Femur (tissue), 1 donor: ENCODE measurements at regions not wholly inside any gene's neighbourhood (a gene's known extent, or its start where the extent isn't known, plus 50 kb on each side); places are given as distances from the start of the nearest gene placed in this dataset.

Source experiments
- DNase-seq: peaks from one replicate; pipeline ENCODE4 v3.0.0-alpha.2; 2017

DNA sequence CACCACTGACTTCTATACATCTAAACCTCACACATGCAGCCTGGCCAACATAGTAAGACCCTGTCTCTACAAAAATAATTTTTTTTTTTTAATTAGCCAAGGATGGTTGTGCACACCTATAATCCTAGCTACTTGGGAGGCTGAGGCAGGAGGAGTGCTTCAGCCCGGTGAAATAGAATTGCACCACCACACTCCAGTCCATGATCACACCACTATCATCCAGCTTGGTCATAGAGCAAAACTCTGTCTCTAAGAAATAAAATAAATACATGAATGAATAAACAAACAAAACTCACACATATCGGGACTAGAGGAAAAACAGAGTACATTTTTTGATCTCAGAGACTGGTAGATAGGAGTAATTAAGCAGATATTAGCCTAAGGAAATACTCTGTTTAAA is 66.6 kb upstream of the PDE5A start:
- DNase-seq = no peak

DNA sequence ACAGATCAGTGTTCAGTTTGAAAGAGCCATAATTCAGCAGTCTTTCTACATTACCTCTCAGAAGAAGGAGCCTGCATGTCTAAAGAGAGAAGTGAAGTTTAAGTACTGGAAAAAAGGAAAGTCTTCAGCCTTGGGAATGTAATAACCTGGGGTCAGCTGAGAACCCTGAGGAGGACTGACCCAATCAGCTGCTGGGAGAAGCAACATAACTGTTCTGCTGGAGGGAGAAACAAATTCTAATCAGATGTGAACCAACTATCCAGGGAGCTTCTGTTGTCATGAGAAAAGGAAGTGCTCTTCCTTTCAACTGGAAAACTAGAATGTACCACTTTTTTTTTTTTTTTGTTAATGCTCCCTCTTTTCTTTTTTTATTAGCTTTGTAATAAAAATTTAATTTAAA is 64.5 kb upstream of the PDE5A start:
- DNase-seq = no peak

DNA sequence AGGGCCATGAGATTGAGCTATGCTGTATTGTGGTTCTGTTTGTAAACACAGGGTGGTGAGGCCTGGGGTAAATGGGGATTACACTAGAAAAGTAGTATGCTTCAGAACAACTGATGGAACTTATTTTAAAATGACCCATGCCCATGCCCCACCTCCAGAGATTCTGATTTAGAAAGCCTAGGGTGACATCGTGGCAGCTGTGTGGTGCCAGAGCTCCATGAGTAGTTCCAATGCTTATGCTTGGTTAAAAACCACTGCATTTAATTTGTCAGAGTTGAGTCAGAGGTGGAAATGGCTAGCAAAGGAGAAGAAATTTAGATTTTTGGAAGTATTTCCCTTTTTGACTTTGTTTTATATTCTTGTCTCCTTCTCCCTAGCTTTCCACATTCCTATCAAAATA is 63.4 kb upstream of the PDE5A start:
- no peak for DNase-seq

DNA sequence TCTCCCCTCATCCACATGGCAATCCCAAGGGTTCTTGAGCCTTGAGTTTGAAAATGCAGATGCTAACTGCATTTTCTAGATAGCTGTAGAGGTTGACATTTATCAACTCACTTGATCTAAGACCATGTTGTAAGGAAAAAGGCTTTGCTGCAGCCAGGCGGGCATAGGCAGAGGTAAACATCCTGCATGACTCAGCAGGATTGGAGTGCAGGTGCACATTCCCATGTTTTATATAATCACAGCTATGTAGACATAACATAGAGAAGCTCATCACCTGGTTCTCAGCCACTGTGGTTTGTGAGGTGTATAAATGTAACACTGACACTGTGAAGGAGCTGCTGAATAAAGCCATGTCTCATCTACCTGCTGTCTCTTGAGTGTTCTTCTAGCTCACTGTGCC is 62.3 kb upstream of the PDE5A start:
- DNase-seq = no peak

DNA sequence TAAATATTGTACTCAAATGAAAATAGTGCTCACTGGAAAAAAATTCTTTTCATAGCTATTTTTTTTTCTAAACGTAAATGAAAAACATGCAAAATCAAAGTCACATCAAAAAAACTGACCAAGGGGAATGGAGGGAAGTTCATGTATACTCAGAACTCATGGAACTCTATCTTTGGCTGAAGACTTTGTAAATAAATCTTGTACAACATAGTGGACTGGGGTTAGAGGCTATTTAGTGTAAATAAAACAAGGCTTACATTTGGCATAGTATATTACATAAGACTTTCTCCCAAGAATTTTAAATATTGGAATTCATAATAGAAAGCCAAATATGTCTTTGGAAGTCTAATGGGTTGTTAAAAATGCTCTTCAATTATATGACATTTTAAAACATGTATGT is 59.8 kb upstream of the PDE5A start:
- no peak for DNase-seq

DNA sequence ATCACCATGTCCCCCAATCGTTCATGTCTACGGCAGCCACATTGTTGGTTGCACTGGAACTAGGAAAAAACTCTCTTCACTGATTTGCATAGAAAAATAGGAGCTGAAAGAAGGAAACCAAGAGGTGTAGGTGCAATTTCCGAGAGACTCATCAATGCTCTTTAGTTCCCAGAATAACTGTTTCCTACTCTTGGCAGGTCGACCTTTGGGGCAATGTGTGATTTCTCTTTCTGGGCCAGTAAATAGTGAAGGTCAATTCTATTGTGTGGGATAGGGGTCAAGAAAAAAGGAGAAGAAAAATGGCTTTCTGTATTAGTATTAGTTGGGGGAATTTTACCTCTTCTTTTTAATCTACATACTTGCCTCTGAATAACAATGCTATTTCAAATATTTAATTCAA is 55.9 kb upstream of the PDE5A start:
- DNase-seq = no peak

DNA sequence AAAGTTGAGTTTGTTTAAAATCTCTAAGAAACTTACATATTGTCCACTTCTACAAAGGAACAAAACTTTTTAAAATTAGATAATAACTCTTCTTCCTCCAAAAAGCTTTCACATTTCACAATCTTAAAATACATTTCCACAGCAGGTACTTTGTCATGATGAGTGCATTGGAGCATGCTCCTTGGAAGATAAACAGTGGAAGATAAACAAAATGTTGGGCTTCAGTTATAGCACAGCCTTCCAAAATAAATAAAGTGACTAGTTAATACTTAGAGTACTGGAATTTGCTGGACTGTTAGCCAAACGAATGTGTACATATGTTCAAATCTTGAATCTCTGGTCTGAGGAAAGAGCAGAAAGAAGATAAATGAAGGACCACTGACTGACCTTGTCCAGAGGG is 54.9 kb upstream of the PDE5A start:
- DNase-seq = no peak

DNA sequence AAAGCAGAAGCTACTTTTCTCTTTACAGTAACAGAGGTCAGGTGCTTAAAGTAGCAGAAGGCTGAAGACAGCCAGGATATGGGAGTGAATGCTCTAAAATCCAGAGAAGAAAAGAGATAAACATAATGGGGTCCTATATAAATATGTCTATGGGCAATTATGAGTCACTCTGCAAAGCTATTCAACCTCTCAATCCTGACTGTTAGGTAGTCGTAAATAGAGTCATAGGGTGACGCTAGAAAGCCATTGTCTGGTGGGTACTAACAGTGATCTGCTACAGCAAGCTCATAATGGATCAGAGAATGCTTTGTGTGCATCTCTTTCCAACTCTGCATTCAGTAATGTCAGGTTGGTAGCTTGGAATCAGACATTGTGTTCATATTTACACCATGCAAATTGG is 53.5 kb upstream of the PDE5A start:
- DNase-seq = no peak

DNA sequence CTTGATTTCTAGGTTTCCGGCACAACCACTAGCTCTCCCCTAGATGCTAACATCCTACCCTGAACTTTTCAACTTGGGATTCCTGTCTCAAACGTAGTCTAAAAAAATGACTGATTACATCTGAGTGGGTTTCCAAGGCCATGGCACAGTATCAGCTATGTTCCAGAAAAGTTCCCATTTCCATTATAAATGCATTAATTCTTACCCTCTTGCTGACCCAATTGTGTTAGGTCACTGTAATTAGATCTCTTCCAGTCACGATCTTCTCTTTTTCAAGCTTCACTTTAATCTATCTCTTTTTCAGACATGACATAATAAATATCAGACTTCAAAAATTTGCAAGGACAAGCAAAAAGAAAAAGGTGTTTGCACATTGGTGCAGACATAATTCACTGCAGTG is 50.6 kb upstream of the PDE5A start:
- no peak for DNase-seq

DNA sequence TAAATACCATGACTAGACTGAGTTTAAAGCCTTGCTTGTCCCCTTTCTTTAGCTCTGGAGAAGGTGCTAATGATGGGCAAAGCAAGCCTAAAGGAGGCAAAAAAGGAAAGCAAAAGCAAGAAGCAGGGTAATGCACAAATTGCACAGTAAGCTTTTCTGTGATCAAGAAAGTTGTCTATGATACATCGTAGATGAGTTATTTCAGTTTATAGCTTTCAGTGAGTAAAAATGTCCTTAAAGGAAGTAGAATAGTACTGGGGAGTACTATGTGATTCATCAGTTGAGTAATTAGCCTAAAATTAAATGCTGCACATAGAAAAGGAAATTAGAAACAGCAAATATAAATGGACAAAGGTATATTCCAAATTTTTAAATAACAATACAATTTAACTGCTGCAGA is 50.2 kb upstream of the PDE5A start:
- no peak for DNase-seq
